Activated CD4-positive, alpha-beta T cell treated with anti-CD3 and anti-CD28 coated beads, Interleukin-2, amount 10 ng/mL, durations not matched to agents 7 days and 5 days (primary cell): ENCODE measurements at regions not wholly inside any gene's neighbourhood (a gene's known extent, or its start where the extent isn't known, plus 50 kb on each side); places are given as distances from the start of the nearest gene placed in this dataset.
"Not testable (repeated sequence)": the region's sequence is repeated elsewhere in the genome, so short reads cannot be mapped to it uniquely, and the experiment has no call there.

Experiments
- CTCF ChIA-PET: fragments of 350-600 bp; sonication (Branson Sonifier 250); formaldehyde crosslinking; loops from one replicate; lab custom pipeline; 2021; ENCODE audit warnings: antibody characterized with exemption; lab: Charles Lee
- POLR2A ChIA-PET: fragments of 350-600 bp; sonication (Branson Sonifier 250); formaldehyde crosslinking; loops from one replicate; lab custom pipeline; 2021; ENCODE audit warnings: antibody characterized with exemption; lab: Charles Lee
- DNase-seq: peaks from one replicate; pipeline ENCODE4 v3.0.0-alpha.2; 2020
- H3K27ac Mint-ChIP-seq: one replicate; pipeline ENCODE4 v1.8.0; 2021; ENCODE audit warnings: mild to moderate bottlenecking, moderate library complexity, mixed read lengths
- H3K27me3 Mint-ChIP-seq: one replicate; pipeline ENCODE4 v1.8.0; 2021; ENCODE audit warnings: mixed read lengths
- H3K36me3 Mint-ChIP-seq: one replicate; pipeline ENCODE4 v1.8.0; 2021; ENCODE audit warnings: low read depth, mixed read lengths
- H3K4me1 Mint-ChIP-seq: one replicate; pipeline ENCODE4 v1.8.0; 2021; ENCODE audit warnings: mixed read lengths
- H3K4me3 Mint-ChIP-seq: one replicate; pipeline ENCODE4 v1.8.0; 2021; ENCODE audit warnings: mild to moderate bottlenecking, moderate library complexity, mixed read lengths
- H3K9me3 Mint-ChIP-seq: one replicate; pipeline ENCODE4 v1.8.0; 2021; ENCODE audit warnings: mixed read lengths

GRCh38 chr3:153818338-153818737, 302.9 kb upstream of the ARHGEF26 start:
- POLR2A ChIA-PET = no interaction called here
- Mint-ChIP-seq H3K36me3 (no peaks in the 10 kb centered on the region), H3K4me1 (no peaks in the 10 kb centered on the region), H3K9me3 (no peaks in the 10 kb centered on the region), H3K27ac (no peak overlapping the region), H3K27me3 (no peaks in the 10 kb centered on the region), H3K4me3 (no peak overlapping the region)
- no peak for DNase-seq
- CTCF ChIA-PET = no interaction called here

GRCh38 chr3:153820035-153820434, 301.2 kb upstream of the ARHGEF26 start:
- ChIA-PET CTCF (interaction anchor here (0.7 kb wide), 1 partner anchor 9 kb away, joined by 3 read pairs; no protein-coding TSS in a partner anchor), POLR2A (no interaction called here)
- Mint-ChIP-seq H3K4me3 (no peak overlapping the region), H3K27ac (no peak overlapping the region), H3K9me3 (no peaks in the 10 kb centered on the region), H3K27me3 (no peaks in the 10 kb centered on the region), H3K4me1 (no peaks in the 10 kb centered on the region), H3K36me3 (no peaks in the 10 kb centered on the region)
- no peak for DNase-seq

DNA sequence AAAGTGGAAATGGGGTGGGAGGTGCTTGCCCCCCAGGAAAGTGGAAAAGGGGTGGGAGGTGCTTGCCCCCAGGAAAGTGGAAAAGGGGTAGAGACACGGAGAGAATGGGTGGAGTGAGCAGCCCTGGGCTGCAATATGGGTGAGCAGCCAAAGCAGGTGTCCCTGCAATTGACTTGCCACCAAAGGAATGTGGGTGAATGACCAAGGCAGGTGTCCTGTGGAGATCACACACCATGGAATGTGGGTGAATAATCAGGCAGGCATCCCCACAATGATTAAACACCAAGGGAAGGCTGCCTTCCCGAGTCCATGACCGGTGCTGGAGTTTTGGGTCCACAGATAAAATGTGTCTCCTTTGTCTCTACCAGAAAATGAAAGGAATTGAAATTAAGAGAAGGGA, 292.8 kb upstream of the ARHGEF26 start:
- H3K4me3 Mint-ChIP-seq, CTCF ChIA-PET, H3K9me3 Mint-ChIP-seq, H3K4me1 Mint-ChIP-seq, H3K27ac Mint-ChIP-seq, POLR2A ChIA-PET, H3K36me3 Mint-ChIP-seq, H3K27me3 Mint-ChIP-seq, DNase-seq: not testable (repeated sequence)

DNA sequence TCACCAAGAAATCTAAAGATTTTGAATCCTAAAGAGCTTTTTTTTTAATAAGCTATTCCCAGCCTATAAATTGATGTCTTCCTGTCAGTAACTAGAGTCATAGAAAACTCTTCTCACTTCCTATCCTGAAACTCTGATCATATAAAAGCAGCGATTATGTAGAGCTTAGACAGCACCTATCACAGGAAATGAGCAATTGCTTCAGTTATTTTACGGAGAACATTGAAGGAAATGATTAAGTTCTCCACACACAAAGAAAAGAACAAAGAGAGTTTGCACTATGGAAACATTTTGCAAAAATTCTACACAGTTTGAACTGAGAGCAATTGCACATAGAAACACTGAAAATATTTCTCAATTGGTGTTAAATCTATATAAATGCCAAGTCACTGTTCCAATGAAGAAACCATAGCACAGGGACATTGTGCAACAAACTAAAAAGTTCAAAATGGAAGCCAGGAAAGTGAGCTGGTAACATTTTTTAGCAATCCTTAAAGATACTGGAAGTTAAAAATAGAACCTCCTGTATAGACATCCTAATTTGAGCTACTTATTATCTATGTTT, 291.5 kb upstream of the ARHGEF26 start:
- POLR2A ChIA-PET = no interaction called here
- CTCF ChIA-PET = no interaction called here
- no peaks in the 10 kb centered on the region for H3K27me3 Mint-ChIP-seq
- H3K4me3 Mint-ChIP-seq = no peak overlapping the region
- no peaks in the 10 kb centered on the region for H3K36me3 Mint-ChIP-seq
- H3K4me1 Mint-ChIP-seq = peaks cover 2% of the 10 kb centered on the region
- H3K9me3 Mint-ChIP-seq = no peaks in the 10 kb centered on the region
- H3K27ac Mint-ChIP-seq = no peak overlapping the region
- no peak for DNase-seq

DNA sequence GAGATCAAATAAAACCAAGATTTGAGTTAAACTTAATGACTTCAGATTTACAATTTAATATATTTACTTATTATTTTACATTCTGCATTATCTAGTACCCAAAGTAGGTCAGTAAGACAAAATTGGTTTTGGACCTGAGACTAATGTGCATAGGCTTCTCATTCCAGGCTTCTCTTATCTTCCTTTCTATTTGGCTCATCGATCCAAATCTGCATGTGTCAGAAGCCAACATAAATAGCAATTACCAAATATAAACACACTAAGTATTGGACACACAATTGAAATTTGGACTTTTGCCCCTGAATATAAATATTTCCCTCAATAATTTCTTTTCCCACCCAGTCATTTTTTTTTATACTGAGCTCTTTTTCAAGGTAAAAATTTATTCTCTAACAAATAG, 290.6 kb upstream of the ARHGEF26 start:
- peaks cover 2% of the 10 kb centered on the region for H3K4me1 Mint-ChIP-seq
- H3K27ac Mint-ChIP-seq = no peak overlapping the region
- CTCF ChIA-PET = no interaction called here
- POLR2A ChIA-PET = no interaction called here
- no peak overlapping the region for H3K4me3 Mint-ChIP-seq
- no peaks in the 10 kb centered on the region for H3K36me3 Mint-ChIP-seq
- no peaks in the 10 kb centered on the region for H3K9me3 Mint-ChIP-seq
- no peak for DNase-seq
- H3K27me3 Mint-ChIP-seq = no peaks in the 10 kb centered on the region

GRCh38 chr3:153835540-153835939, 285.6 kb upstream of the ARHGEF26 start:
- POLR2A ChIA-PET = no interaction called here
- H3K27me3 Mint-ChIP-seq = no peaks in the 10 kb centered on the region
- H3K36me3 Mint-ChIP-seq = no peaks in the 10 kb centered on the region
- CTCF ChIA-PET = no interaction called here
- H3K4me3 Mint-ChIP-seq = no peak overlapping the region
- no peaks in the 10 kb centered on the region for H3K4me1 Mint-ChIP-seq
- no peak overlapping the region for H3K27ac Mint-ChIP-seq
- no peak for DNase-seq
- no peaks in the 10 kb centered on the region for H3K9me3 Mint-ChIP-seq

DNA sequence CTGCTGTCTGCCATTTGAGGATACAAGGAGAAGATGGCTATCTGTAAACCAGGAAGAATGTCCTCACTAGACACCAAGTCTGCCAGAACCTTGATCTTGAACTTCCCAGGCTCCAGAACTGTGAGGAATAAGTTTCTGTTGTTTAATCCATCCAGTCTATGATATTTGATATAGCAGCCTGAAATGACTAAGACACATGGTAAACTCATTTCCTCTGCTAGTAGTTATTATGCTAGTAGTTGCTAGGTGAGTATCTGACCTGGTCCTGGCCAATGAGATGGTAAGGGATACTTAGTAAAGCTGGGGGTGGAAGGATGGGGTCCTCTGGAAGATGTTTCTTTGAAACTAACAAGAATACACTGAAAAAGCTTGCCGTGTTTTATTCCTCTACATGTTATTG, 280.7 kb upstream of the ARHGEF26 start:
- ChIA-PET POLR2A (no interaction called here), CTCF (no interaction called here)
- no peak for DNase-seq
- Mint-ChIP-seq H3K36me3 (no peaks in the 10 kb centered on the region), H3K27ac (no peak overlapping the region), H3K27me3 (peaks cover 4% of the 10 kb centered on the region), H3K9me3 (peaks cover 2% of the 10 kb centered on the region), H3K4me3 (no peak overlapping the region), H3K4me1 (no peaks in the 10 kb centered on the region)

GRCh38 chr3:153843994-153844393, 277.2 kb upstream of the ARHGEF26 start:
- Mint-ChIP-seq H3K9me3 (peaks cover 2% of the 10 kb centered on the region), H3K4me3 (no peak overlapping the region), H3K27me3 (peaks cover 9% of the 10 kb centered on the region), H3K27ac (no peak overlapping the region), H3K36me3 (no peaks in the 10 kb centered on the region), H3K4me1 (no peaks in the 10 kb centered on the region)
- ChIA-PET POLR2A (no interaction called here), CTCF (no interaction called here)
- no peak for DNase-seq

GRCh38 chr3:153845311-153845710, 275.9 kb upstream of the ARHGEF26 start:
- Mint-ChIP-seq H3K27ac (no peak overlapping the region), H3K9me3 (peaks cover 2% of the 10 kb centered on the region), H3K4me1 (no peaks in the 10 kb centered on the region), H3K27me3 (peaks cover 9% of the 10 kb centered on the region), H3K4me3 (no peak overlapping the region), H3K36me3 (no peaks in the 10 kb centered on the region)
- no peak for DNase-seq
- ChIA-PET CTCF (no interaction called here), POLR2A (no interaction called here)

- POLR2A ChIA-PET = no interaction called here
- Mint-ChIP-seq H3K27ac (no peak overlapping the region), H3K27me3 (peaks cover 12% of the 10 kb centered on the region), H3K4me3 (no peak overlapping the region), H3K36me3 (no peaks in the 10 kb centered on the region), H3K4me1 (no peaks in the 10 kb centered on the region), H3K9me3 (no peaks in the 10 kb centered on the region)
- DNase-seq = no peak
- CTCF ChIA-PET = no interaction called here
Measured at GRCh38 chr3:153848702-153849101, 272.5 kb upstream of the ARHGEF26 start.

DNA sequence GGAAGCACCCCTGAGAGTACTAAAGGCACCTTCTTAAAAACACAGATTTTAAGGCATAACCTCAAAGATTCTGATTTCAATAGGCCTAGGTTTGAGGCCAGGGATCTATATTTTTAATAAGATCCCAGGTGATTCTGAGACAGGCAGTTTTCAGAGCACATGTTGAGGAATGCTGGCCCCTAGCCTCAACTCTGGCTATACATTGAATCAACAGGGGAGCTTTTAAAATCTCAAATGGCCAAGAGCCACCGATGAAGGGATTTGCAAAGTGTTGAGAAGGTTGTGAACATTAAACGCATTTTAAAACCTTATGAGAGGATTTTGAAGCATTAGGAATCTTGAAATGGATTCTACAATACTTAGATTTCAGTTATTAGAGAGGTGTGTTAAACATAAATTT, 268.8 kb upstream of the ARHGEF26 start:
- Mint-ChIP-seq H3K36me3 (no peaks in the 10 kb centered on the region), H3K9me3 (no peaks in the 10 kb centered on the region), H3K4me1 (no peaks in the 10 kb centered on the region), H3K4me3 (no peak overlapping the region), H3K27ac (no peak overlapping the region), H3K27me3 (peaks cover 10% of the 10 kb centered on the region)
- CTCF ChIA-PET = no interaction called here
- no peak for DNase-seq
- POLR2A ChIA-PET = no interaction called here

GRCh38 chr3:153853163-153853562, 268.0 kb upstream of the ARHGEF26 start:
- ChIA-PET CTCF (no interaction called here), POLR2A (no interaction called here)
- no peak for DNase-seq
- Mint-ChIP-seq H3K9me3 (no peaks in the 10 kb centered on the region), H3K4me3 (no peak overlapping the region), H3K4me1 (no peaks in the 10 kb centered on the region), H3K27ac (no peak overlapping the region), H3K27me3 (peaks cover 5% of the 10 kb centered on the region), H3K36me3 (no peaks in the 10 kb centered on the region)

DNA sequence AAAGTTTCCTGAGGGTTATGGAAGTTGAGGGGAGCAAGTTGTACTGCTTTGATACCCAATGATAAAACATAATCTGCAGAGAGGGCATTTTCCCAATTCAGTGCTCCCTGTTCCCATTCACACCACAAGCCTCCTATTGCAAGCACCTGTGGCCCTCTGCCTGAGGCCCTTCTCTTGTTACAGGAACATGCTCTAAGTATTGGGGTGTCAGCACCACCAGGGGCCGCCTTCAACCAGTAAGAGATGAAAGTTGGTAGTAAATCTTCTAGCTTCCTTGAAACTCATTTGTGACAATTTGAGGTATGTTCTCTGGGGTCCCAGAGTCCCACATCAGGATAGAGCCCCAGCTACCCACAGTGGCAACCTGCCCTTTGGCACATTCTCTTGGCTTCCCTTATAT, 265.4 kb upstream of the ARHGEF26 start:
- POLR2A ChIA-PET = no interaction called here
- no peak overlapping the region for H3K4me3 Mint-ChIP-seq
- no peak overlapping the region for H3K27ac Mint-ChIP-seq

DNA sequence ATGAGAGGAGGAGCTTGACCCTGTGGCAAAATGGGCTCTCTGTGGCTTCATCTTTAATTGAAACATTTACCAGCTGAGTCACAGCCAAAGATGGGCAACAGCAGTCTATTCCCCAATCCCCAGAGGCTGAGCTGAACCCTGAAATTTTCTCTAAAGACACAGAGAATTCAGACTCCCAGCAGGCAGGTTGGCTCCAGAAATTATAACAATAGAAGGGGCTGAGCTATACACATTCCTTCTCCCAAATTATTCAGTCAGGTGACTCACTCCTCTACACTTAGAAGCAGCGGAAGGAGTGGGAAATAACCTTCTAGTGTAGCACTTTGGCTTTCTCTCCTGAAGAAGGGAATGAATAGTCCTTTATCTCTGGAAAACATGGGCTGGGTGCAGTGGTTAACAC, 264.3 kb upstream of the ARHGEF26 start:
- DNase-seq = no peak
- ChIA-PET CTCF (no interaction called here), POLR2A (no interaction called here)
- H3K36me3 Mint-ChIP-seq = no peaks in the 10 kb centered on the region
- no peaks in the 10 kb centered on the region for H3K4me1 Mint-ChIP-seq
- H3K27me3 Mint-ChIP-seq = peaks cover 5% of the 10 kb centered on the region
- H3K4me3 Mint-ChIP-seq = no peak overlapping the region
- H3K9me3 Mint-ChIP-seq = no peaks in the 10 kb centered on the region
- no peak overlapping the region for H3K27ac Mint-ChIP-seq

More for the DNA sequence above, 265.4 kb upstream of the ARHGEF26 start:
- H3K4me1 Mint-ChIP-seq = no peaks in the 10 kb centered on the region
- peaks cover 5% of the 10 kb centered on the region for H3K27me3 Mint-ChIP-seq
- no peak for DNase-seq
- no peaks in the 10 kb centered on the region for H3K9me3 Mint-ChIP-seq
- CTCF ChIA-PET = no interaction called here
- no peaks in the 10 kb centered on the region for H3K36me3 Mint-ChIP-seq
